NCI-H460 (cell line): ENCODE measurements at regions not wholly inside any gene's neighbourhood (a gene's known extent, or its start where the extent isn't known, plus 50 kb on each side); places are given as distances from the start of the nearest gene placed in this dataset.
"Not testable (repeated sequence)": the region's sequence is repeated elsewhere in the genome, so short reads cannot be mapped to it uniquely, and the experiment has no call there.

ENCODE experiments used
- DNase-seq: peaks from one replicate; pipeline ENCODE4 v3.0.0-alpha.2; 2016; ENCODE audit warnings: low read depth; ENCODE audit errors: extremely low read depth

DNA sequence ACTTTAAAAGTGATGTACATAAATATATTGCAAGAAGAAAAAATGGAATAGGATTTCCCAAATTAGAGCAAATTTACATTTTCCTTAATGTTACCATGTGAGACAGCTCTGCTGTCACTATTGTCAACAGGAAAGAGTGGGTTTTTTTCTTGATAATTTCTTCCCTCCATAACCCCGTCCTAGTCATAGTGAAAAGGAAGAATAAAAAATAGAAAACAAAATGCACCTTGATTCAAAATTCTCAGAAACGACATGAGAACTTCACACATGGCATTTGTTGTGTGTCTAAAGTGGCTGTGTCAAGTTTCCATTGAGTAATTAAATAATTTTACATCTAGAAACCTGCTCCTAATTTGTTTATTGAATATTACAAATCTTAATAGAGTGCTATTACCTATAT is 945.2 kb upstream of the SLC35B3 start:
- no peak for DNase-seq

DNA sequence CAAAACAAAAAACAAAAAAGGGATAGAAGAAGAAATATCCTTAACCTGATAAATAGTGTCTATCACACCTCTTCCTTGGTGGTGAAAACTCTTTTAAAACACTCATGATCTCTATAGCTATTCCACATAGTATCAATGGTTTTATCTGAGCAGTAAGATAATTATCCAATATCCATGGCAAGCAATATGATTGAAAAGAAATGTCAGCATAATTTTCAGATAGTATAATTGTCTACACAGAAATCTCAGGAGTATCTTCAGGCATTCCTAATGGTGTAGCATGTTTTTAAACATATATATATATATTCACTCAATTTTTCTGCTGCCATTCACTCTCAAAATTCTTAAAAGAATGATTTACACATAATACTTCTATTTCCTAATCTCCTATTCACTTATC is 938.0 kb upstream of the SLC35B3 start:
- no peak for DNase-seq

DNA sequence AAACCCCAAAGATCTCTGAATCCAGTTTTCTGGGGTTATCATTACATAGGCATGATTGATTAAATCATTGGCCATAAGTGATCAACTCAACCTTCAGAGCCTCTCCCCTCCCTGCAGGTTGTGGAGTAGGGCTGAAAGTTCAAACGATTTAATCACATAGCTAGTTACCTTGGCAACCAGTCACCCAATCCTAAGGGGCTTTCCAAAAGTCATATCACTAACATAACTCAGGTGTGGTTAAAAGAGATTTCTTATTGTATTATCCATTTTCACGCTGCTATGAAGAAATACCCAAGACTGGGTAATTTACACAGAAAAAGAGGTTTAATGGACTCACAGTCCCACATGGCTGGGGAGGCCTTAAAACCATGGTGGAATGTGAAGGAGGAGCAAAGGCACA is 935.1 kb upstream of the SLC35B3 start:
- DNase-seq: no peak

DNA sequence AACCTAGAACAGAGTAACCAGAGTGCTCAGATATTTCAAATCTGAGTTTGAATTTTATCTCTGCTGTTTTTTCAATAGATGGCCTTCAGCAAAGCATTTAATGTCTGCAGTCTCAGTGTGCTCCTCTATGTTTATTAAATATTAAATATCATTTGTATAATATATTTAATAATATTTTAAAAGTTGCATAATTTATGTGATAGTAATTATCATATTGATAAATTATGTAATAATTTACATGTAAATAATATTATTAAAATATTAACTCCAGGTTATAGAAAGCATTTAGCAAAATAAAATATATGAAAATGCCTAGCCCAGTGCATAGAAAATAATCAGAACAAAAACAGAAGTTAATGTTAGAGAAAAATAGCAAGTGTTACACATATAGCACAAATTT is 930.0 kb upstream of the SLC35B3 start:
- DNase-seq: no peak

DNA sequence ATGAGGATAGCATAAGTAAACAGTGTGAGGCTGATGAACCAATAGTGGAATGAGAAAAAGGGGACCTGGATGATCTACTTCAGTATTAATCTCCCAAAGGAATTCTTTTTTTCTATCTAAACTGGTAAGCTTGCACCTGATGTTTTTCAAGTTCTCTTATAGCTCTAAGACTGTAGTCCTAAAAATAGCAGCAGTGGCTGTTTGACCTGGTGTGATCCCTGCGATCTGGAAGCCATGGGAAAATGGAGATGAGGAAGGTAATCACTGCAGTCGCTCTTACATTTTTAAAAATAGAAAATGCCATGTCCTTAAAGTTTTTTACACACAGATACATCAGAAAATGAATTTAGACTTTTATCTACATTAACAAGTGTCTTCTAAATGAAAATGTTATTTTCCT is 926.4 kb upstream of the SLC35B3 start:
- DNase-seq: no peak

DNA sequence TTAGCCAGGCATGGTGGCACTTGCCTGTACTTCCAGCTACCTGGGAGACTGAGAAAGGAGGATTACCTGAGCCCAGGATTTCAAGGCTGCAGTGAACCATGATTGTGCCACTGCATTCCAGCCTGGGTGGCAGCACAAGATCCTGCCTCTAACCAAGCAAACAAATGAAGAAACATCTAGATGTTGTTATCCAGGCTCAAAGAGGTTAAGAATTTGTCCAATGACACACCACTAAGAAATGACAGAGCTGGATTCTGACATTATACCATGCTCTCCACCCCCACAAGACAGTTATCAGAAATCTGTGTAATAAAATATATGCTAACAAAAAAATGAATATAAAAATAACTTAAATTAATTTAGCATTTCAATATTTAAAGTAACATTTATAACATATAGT is 925.5 kb upstream of the SLC35B3 start:
- DNase-seq: no peak

DNA sequence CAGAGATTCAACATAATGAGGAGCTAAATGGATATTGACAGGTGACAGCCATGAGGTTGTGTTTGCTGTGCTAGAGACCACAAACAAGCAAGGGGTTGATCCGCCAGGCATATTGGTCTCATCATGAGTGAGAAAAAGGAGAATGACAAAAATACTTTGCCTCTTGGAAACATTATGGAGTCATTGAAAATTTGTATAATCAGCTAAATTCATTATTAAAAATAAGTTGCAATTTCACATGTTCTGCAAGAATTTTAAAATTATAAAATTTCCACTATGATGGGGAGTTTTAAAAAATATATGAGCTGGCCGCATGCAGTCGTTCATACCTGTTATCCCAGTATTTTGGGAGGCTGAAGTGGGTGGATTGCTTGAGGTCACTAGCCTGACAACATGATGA is 912.3 kb upstream of the SLC35B3 start:
- DNase-seq: no peak

DNA sequence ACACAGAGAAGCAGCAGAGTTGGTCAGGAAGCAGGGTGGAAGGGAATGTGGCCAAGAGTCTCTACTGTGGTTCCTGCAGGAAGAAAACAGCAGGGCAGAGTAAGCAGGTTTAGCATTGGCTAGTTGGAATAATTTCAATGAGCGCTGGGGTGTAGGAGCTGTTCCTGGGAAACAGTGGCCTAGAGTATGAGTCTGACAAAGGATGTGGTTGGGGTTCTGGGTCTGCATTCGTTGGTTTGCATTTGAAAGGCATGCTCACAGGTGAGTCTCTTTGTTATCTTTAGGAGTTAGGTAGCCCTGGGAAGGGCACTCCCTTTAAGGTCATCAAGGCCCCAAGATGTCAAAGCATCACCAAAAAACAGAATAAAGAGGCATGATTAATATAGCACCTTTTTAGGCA is 911.6 kb upstream of the SLC35B3 start:
- no peak for DNase-seq

DNA sequence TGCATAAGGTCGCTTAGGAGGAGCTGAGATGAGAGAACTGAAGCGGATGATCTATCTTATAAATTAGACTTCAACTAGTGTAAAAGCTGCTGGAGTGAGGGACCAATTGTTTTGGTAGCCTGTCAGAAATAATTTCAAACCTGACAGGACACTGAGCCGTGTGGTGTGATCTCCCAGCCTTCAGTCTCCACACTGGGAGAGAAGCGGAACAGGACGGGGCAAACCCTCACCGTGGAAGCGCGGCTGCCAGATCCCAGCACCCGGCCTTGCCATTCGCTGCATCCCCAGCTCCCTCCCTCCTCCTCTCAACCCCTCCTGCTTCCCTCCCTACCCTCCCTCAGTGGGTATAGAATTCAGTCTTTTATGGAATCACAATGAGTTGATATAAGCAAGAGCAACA is 900.1 kb upstream of the SLC35B3 start:
- no peak for DNase-seq

DNA sequence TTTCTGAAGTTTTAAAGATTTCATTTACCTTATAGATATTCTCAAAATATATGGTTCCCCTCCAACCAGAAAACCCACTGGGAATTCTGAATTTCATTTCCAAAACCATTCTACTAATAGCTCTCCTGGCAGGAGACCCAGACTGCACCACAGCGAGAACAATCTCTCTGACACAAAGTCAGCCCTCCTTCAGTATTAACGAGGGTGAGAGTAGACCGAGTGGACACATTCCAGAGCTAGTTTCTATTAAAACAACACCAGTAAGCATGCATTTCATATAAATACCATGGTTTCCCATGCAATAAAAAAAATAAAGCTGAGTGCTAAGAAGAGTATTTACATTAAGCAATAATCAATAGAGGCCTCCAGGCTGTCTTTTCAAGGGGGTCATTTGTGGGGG is 899.6 kb upstream of the SLC35B3 start:
- DNase-seq: no peak

DNA sequence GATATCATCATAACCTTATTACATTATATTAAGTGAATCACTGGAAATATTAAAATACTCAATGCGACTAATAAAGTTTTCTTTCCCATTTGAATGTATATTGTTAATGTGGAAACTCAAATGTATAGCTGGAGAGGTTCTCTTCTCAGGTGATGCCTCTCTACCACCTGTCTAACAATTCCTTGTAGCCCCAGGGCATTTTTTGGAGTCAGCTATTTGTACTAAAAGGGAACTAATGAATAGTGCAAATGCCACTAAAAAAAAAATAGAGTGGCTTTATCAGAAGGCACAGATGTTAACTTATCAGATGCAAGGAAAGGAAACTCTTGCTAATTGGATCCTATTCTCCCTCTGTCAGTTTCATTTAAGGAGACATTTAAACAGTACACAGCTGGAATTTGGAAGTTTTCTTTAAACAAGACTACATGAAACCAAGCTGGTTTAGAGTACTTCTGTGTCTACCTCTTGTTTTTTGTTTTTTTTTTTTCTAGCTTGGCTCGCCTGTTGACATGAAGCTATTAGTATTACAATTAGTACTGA is 897.0 kb upstream of the SLC35B3 start:
- no peak for DNase-seq

DNA sequence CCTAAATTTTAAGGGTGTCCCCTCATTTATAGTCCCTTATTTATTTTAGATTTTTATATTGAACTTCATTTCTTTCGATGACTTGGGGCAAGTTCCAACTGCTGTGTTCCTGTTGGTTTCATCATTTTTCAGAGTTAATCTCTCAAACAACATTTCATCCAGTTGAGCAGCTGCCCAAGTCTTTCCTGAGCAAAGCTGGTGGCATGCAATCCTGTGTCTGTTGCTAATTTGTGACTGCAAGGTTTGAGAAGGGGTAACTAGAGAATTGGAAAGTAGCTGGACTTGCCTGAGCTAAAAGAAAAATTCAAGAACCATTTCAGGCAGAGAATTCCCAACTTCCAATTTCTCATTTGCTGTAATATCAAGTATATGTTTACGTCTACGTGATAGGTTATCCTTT is 881.5 kb upstream of the SLC35B3 start:
- no peak for DNase-seq

DNA sequence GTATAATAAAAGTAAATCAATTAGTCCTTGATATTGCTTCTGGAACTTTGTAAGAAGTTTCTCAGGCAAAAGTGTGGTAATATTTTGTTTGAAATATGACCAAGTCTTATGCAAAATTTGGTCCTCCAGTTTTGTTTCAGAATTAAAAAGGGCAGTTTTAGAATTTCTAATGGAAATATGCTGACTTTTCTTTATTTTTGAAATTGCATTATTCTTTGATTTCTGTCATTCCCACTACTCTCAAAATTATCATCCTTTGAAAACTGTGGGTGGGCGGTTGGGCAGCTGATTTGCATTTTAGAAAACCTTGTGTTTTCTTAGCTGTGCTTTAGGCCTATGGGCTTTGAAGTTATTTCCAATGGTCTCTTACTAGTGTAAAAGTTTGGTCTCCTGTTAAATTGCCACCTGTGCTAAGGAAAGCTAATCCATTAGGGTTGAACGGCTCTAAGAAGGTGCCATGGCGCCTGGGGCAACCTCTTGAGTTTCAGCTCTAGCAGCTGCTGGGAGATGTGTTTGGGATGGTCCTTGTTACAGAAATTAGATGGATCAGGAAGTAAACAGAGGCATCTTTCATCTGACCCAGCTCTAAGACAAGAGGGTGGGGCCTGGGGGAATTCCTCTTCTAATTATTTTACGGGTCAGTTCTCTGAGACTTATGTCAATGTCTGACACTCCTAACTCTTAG is 880.8 kb upstream of the SLC35B3 start:
- DNase-seq: no peak

DNA sequence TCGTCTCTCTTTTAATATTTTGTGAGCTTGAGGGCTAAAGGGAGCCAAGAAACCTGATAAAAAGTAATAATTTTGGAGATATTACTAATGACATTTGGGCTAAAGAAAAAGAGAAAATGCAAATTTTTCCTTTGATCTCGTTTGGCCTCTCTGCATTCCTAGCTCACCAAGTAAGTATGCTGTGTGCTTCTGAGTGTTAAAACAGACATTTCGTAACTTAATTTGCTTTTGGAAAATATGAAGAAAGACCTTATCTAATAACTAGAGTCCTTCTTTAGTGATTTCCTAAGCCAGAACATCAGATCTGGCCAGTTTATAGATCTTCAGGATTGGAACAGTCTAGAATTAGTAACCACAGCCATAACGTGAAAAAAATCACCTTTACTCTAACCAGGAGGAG is 872.9 kb upstream of the SLC35B3 start:
- DNase-seq: no peak

DNA sequence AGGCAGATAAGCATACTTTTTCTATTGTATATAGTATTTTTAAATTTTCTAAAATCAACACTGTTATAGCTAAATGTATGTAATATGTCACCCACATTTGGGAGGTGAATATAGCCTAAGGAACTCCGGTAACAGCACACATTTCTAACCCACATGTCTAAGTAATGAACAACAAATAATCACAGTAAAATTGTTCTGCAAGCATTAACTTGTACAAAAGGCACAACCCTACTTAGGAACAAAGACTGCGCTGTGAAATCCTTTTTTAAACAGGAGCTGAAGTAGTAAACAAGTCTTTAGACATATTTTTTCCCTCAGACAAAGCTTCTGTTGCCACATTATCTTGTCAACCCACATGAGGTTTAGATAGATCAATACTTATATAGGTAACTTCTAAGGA is 872.4 kb upstream of the SLC35B3 start:
- DNase-seq: no peak

DNA sequence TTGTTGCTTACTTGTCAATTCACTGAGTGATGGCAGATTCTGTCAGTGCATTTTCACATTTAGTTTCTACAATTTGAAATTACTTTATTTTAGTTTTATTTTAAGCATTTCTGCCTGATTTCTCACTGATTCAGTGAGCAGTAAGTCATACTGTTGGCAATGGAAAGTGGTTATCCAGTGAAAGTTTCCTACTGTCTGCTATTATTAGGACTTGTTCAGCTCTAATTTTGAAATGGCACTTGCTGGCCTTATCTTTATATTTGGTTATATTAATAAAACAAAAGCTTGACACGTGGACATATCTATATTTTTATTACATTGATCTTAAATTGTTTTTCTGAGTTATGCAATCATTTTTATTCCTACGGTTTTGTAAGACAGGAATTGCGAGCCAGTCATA is 871.8 kb upstream of the SLC35B3 start:
- DNase-seq: no peak

DNA sequence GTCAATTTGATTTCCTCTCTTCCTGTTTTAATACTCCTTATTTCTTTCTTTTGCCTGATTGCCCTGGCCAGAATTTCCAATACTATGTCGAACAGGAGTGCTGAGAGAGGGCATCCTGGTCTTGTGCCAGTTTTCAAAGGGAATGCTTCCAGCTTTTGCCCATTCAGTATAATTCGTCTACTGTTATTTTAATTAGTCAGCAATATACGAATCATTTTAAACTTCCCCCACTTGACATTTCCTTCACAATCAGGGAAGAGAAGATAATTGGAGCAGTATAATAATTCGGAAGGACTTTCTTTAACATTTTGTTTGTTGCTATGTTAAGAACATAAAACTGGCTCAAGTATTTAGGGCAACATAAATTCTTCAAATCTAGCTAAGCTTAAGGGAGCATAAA is 860.3 kb upstream of the SLC35B3 start:
- DNase-seq: no peak

DNA sequence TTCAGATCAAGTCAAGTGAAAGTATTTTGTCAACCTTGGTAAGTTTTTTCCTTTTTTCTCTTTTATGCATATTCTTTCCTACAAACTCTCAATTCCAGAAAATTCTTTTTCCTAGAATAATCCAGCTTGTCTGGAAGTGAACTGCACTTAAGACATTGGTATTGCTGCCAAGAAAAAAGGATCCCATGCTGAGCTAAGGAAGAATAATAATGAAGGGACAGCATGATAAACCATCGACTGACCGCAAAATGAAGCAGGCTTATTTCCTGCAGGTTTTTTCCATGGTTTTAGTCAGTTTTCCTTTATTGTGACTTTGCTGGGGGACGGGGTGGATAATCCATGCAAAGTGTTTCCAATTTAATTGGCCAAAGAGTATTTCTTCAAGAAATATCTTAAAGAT is 857.6 kb upstream of the SLC35B3 start:
- no peak for DNase-seq

DNA sequence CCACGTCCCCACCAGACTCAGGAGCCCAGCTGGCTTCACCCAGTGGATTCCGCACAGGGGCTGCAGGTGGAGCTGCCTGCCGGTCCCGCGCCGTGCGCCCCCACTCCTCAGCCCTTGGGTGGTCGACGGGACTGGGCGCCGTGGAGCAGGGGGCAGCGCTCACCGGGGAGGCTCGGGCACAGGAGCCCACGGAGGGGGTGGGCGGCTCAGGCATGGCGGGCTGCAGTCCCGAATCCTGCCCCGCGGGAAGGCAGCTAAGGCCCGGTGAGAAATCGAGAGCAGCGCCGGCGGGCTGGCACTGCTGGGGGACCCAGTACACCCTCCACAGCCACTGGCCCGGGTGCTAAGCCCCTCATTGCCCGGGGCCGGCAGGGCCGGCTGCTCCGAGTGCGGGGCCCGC is 855.0 kb upstream of the SLC35B3 start:
- DNase-seq: not testable (repeated sequence)

DNA sequence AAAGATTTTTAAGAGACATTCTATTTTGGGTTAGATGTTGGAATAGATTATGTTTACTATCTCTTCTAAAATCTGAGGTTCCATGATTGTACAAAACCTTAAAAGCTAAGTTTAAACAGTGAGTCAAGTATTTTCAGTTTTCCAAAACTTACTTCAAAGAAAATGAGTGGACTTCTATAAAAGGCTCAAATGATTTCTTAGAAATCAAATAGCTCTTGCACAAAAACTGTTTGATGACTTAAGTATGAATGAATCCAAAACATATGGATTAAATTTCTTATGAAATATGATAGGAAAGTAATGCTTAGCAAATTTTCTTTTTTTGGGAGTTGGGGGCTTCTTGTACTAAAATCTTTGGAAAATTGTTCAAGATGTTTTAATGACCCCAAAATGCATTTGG is 837.3 kb upstream of the SLC35B3 start:
- no peak for DNase-seq

DNA sequence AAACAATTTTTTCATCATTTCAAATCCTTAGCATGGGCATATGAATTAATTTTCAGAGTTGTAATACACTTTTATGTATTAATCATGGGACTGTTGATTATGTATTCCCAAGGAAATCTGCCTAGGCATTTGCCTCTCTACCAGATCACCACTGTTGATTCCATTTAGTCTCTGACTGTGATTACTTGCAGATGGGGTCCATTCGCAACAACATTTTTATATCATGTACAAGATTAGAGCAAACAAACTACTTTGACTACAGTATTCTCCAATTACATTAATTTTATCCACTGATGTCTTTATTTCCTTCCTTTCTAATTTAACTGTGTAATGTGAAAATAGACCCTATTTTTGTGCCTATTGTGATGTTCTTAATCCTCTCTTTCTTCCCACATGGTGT is 831.4 kb upstream of the SLC35B3 start:
- no peak for DNase-seq

DNA sequence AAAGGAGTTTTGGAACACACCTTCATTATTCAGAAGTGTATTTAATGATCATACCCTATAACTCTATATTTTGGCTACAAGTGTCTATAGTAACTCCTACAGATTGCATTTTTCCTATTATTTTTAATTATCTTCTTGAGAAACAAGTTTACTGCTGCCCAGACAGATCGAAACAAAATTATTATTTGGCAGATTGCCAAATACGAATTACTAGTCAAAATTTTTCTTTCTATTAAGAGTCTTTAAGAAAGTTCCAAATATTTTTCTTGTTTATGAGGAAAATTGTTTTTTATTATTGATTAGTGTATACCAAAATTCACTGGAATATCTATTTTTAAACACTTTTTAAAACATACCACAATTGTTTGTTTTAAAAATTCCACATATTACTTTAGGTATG is 821.9 kb upstream of the SLC35B3 start:
- no peak for DNase-seq

DNA sequence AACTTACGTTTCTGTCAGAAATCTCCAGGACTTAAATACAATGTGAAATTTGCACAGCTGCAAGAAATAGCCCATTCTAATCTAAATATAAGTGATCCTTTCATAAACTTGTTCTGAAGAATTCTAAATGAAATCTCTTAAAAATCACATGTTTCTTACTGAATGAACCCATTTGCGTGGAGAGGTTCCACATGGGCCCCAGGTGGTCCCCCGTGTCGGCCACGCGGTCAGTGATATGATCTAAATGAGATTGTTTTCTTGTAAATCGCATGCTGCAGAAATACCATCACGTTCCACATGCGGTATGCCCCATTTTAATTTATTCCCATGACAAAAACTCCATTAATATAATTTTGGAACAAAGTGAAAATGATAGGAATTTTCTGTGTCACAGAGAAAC is 818.9 kb upstream of the SLC35B3 start:
- DNase-seq: no peak
